ENCODE measurements at regions not wholly inside any gene's neighbourhood (a gene's known extent, or its start where the extent isn't known, plus 50 kb on each side); places are given as distances from the start of the nearest gene placed in this dataset.

- no peak for DNase-seq
These were observed 66.9 kb upstream of the CTSC start for GRCh38 chr11:88404391-88404790.

GRCh38 chr11:88402784-88403183 is 65.2 kb upstream of the CTSC start:
- DNase-seq: no peak

DNA sequence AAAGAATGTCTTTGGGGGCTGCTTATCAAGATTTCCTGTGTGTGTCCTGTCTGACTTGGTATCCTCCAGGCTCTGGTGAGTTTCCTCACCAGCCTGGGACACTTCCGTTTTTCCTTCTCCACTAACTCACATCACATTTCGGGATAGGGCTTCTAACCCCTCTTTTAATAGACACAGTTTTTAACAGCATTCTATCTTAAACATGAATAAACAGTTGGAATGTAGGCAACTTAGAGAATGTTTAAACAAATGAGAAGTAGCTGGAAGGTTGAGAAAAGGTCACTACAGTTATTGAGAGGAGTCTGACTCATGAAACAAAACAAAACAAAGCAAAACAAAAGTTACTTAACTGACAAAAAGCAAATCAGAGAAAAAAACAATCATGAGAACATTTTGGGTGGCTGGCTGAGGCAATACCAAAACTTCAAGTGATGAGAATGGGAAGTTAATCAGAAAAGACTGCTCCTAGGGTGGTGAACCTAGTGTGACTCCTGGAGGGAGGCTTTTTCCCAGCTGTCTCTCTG is 64.7 kb upstream of the CTSC start:
- DNase-seq: no peak

- DNase-seq: no peak
These were observed 61.4 kb upstream of the CTSC start for GRCh38 chr11:88398791-88399570.

GRCh38 chr11:88398372-88398771 is 60.8 kb upstream of the CTSC start:
- no peak for DNase-seq

GRCh38 chr11:88390254-88390653 is 52.7 kb upstream of the CTSC start:
- DNase-seq: no peak

DNA sequence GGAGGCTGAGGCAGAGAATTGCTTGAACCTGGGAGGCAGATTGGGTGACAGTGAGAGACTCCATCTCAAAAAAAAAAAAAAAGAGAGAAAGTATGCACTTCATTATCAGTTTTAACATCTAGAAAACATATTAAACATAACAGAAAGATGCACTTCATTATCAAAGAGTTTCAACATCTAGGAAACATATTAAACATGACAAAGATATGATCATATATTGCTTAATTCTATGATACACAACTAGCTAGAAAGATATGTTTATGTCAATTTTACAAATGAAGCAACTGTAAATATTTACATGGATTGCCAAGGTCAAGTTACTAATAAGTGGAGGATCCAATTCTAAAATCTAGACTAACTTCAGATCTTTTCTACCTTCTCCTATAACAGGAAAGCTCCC is 50.4 kb upstream of the CTSC start:
- no peak for DNase-seq
